PFSK-1 (cell line): ENCODE measurements at regions not wholly inside any gene's neighbourhood (a gene's known extent, or its start where the extent isn't known, plus 50 kb on each side); places are given as distances from the start of the nearest gene placed in this dataset.

Experiments used
- POLR2AphosphoS5 ChIP-seq: IDR thresholded peaks from 2 replicates; pipeline ENCODE4 v1.6.1; 2012; ENCODE audit warnings: low read depth, mild to moderate bottlenecking, control low read depth, low read length, moderate library complexity
- SIN3A ChIP-seq: IDR thresholded peaks from 2 replicates; pipeline ENCODE4 v1.6.1; 2012; ENCODE audit warnings: mild to moderate bottlenecking, low read length, moderate library complexity, borderline replicate concordance; ENCODE audit not compliant: insufficient read depth
- TAF1 ChIP-seq: IDR thresholded peaks from 2 replicates; pipeline ENCODE4 v1.6.1; 2012; ENCODE audit warnings: low read length, control low read depth, borderline replicate concordance; ENCODE audit not compliant: insufficient read depth
- TF ChIP-seq, protein P1 (sequence below), 2 experiments: IDR thresholded peaks; 2 replicates each; pipeline versions ENCODE4 v1.6.1 to v1.8.0; 2011 to 2012; ENCODE audit warnings: low read depth in 2 of 2, low read length in 2 of 2, control low read depth in 1 of 2, inconsistent platforms in 1 of 2, mild to moderate bottlenecking in 1 of 2, moderate library complexity in 1 of 2; ENCODE audit not compliant: insufficient read depth in 1 of 2

DNA sequence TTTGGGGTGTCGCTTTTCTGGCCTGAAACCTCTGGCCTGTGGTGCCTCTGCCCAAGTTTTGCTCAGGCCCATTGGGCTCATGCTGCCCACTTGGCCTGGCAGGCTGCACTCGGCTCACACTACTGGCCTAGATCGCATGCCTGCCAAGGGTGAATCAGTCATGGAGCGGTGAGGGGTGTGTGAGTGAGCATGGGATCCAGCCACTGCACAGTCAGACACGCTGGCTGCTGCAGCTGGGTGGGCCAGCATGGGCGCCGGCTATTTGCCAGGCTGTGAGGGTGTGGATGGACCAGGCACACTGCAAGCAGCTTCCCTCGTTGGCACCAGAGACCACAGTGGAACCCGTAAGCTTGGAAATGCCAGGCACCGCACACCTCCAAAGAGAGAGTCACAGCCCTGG, 145.4 kb upstream of the CNR1 start:
- TF ChIP-seq POLR2AphosphoS5 (no peak), SIN3A (no peak), TAF1 (no peak)
- TF ChIP-seq, protein P1, sequence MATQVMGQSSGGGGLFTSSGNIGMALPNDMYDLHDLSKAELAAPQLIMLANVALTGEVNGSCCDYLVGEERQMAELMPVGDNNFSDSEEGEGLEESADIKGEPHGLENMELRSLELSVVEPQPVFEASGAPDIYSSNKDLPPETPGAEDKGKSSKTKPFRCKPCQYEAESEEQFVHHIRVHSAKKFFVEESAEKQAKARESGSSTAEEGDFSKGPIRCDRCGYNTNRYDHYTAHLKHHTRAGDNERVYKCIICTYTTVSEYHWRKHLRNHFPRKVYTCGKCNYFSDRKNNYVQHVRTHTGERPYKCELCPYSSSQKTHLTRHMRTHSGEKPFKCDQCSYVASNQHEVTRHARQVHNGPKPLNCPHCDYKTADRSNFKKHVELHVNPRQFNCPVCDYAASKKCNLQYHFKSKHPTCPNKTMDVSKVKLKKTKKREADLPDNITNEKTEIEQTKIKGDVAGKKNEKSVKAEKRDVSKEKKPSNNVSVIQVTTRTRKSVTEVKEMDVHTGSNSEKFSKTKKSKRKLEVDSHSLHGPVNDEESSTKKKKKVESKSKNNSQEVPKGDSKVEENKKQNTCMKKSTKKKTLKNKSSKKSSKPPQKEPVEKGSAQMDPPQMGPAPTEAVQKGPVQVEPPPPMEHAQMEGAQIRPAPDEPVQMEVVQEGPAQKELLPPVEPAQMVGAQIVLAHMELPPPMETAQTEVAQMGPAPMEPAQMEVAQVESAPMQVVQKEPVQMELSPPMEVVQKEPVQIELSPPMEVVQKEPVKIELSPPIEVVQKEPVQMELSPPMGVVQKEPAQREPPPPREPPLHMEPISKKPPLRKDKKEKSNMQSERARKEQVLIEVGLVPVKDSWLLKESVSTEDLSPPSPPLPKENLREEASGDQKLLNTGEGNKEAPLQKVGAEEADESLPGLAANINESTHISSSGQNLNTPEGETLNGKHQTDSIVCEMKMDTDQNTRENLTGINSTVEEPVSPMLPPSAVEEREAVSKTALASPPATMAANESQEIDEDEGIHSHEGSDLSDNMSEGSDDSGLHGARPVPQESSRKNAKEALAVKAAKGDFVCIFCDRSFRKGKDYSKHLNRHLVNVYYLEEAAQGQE (IDR thresholded peaks at IDR 0.05; ENCODE audit: insufficient read depth in 1 of 2, low read depth in 2 of 2, low read length in 2 of 2): no peak
